H1 (cell line): ENCODE measurements at regions not wholly inside any gene's neighbourhood (a gene's known extent, or its start where the extent isn't known, plus 50 kb on each side); places are given as distances from the start of the nearest gene placed in this dataset.

ENCODE experiments used
- CHD1 ChIP-seq: IDR thresholded peaks from 2 replicates; pipeline ENCODE4 v1.6.1; 2012; ENCODE audit warnings: low read depth, low read length, improper control_type of control experiment
- EZH2 ChIP-seq: fragments of 200-600 bp; sonication (generic); IDR thresholded peaks from 2 replicates; pipeline ENCODE4 v1.7.1; 2012; ENCODE audit warnings: low read depth, mild to moderate bottlenecking, moderate library complexity, low read length, inconsistent platforms; ENCODE audit not compliant: severe bottlenecking
- KDM1A ChIP-seq: fragments of 200-600, 300-600 bp; sonication (generic); IDR thresholded peaks from 2 replicates; pipeline ENCODE4 v1.7.1; 2016; ENCODE audit warnings: mild to moderate bottlenecking, low read length, borderline replicate concordance
- RBBP5 ChIP-seq: IDR thresholded peaks from 2 replicates; pipeline ENCODE4 v1.7.1; 2012; ENCODE audit warnings: low read depth, mild to moderate bottlenecking, inconsistent platforms, low read length, moderate library complexity, borderline replicate concordance
- RNF2 ChIP-seq: fragments of 200-900, 300-1000 bp; sonication (generic); IDR thresholded peaks from 2 replicates; pipeline ENCODE4 v1.7.1; 2016; ENCODE audit warnings: borderline replicate concordance, low read depth, mild to moderate bottlenecking, antibody characterized with exemption, low read length; ENCODE audit not compliant: poor library complexity, severe bottlenecking; ENCODE audit errors: missing control alignments
- TF ChIP-seq, protein P1 (sequence below): IDR thresholded peaks from 2 replicates; pipeline ENCODE4 v1.6.1; 2012; ENCODE audit warnings: low read length, inconsistent platforms
- TF ChIP-seq, protein P2 (sequence below): IDR thresholded peaks from 2 replicates; pipeline ENCODE4 v1.6.1; 2011; ENCODE audit warnings: low read depth, mild to moderate bottlenecking, low read length; ENCODE audit not compliant: insufficient read depth

DNA sequence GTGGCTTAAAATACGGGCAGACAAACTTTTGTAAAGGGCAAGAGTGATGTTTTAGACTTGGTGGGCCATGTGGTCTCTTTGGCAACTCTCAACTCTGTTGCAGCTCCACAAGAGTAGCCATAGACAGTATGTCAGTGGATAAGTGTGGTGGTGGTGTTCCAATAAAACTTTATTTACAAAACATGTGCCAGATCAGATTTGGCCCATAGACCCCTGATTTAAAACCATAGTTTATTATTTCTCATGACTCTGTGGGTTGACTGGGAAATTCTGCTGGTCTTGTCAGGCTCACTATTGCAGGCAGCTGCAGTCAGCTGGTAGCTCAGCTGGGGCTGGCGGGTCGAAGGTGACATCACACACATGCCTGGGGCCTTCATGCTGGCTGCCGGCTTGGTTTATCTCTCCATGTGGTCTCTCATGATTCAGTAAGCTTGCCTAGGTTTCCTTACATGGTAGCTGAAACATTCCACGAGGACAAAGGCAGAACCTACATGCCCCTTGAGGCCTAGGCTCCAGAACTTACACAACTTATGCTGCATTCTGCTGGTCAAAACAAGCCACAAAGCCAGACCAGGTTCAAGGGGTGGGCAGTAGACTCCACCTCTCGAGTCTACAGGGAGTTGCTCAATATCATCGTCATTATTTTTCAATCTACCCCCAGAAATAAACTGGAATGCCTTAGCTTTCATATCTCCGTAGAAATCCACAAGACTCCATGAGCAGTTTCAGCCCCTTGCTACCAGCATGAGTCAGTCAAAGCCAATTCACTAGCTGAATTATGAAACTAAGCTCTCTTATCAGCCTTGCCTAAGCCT, 245.7 kb downstream of the WDR11 start (continued):
- TF ChIP-seq, protein P1, sequence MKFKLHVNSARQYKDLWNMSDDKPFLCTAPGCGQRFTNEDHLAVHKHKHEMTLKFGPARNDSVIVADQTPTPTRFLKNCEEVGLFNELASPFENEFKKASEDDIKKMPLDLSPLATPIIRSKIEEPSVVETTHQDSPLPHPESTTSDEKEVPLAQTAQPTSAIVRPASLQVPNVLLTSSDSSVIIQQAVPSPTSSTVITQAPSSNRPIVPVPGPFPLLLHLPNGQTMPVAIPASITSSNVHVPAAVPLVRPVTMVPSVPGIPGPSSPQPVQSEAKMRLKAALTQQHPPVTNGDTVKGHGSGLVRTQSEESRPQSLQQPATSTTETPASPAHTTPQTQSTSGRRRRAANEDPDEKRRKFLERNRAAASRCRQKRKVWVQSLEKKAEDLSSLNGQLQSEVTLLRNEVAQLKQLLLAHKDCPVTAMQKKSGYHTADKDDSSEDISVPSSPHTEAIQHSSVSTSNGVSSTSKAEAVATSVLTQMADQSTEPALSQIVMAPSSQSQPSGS = no peak
- TF ChIP-seq RNF2 = no peak
- TF ChIP-seq CHD1 = no peak
- no peak for TF ChIP-seq KDM1A
- TF ChIP-seq, protein P2, sequence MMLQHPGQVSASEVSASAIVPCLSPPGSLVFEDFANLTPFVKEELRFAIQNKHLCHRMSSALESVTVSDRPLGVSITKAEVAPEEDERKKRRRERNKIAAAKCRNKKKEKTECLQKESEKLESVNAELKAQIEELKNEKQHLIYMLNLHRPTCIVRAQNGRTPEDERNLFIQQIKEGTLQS = no peak
- TF ChIP-seq EZH2 = no peak
- TF ChIP-seq RBBP5 = no peak
